Neural cell (in vitro differentiated cells): ENCODE measurements at regions not wholly inside any gene's neighbourhood (a gene's known extent, or its start where the extent isn't known, plus 50 kb on each side); places are given as distances from the start of the nearest gene placed in this dataset.

Source experiments
- H2AFZ ChIP-seq: fragments of 200-600, 300-800 bp; sonication (generic), shearing (Covaris generic); 2 replicates; pipeline ENCODE4 v1.6.0; 2014; ENCODE audit warnings: low read depth, mild to moderate bottlenecking, antibody characterized with exemption, low read length, moderate library complexity
- H3F3A ChIP-seq: fragments of 200-600 bp; shearing (Covaris generic); 2 replicates; pipeline ENCODE4 v1.6.1; 2016; ENCODE audit warnings: mild to moderate bottlenecking, moderate library complexity, mixed read lengths, antibody characterized with exemption, low read length; ENCODE audit not compliant: insufficient read depth, poor library complexity, severe bottlenecking
- H3K27ac ChIP-seq: fragments of 200-600, 300-800 bp; sonication (generic), shearing (Covaris generic); 2 replicates; pipeline ENCODE4 v1.5.1; 2014; ENCODE audit warnings: mild to moderate bottlenecking, low read length, moderate library complexity
- H3K27me3 ChIP-seq: fragments of 300-800, 200-600 bp; sonication (generic), shearing (Covaris generic); 2 replicates; pipeline ENCODE4 v1.6.0; 2014; ENCODE audit warnings: mild to moderate bottlenecking, low read depth, low read length, moderate library complexity; ENCODE audit not compliant: insufficient read depth
- H3K36me3 ChIP-seq: fragments of 300-800, 200-600 bp; sonication (generic), shearing (Covaris generic); 2 replicates; pipeline ENCODE4 v1.5.1; 2014; ENCODE audit warnings: mild to moderate bottlenecking, antibody characterized with exemption, low read length, moderate library complexity; ENCODE audit not compliant: insufficient read depth
- H3K4me2 ChIP-seq: fragments of 300-800, 200-600 bp; sonication (generic), shearing (Covaris generic); 2 replicates; pipeline ENCODE4 v1.6.0; 2014; ENCODE audit warnings: mild to moderate bottlenecking, low read length
- H3K4me3 ChIP-seq: fragments of 300-800, 200-600 bp; sonication (generic), shearing (Covaris generic); 2 replicates; pipeline ENCODE4 v1.5.1; 2014; ENCODE audit warnings: mild to moderate bottlenecking, low read length, moderate library complexity
- H3K79me2 ChIP-seq: fragments of 200-600 bp; shearing (Covaris generic); replicated peaks from 2 replicates; pipeline ENCODE4 v1.6.0; 2014; ENCODE audit warnings: mild to moderate bottlenecking, low read length, moderate library complexity; ENCODE audit not compliant: insufficient read depth
- H3K9ac ChIP-seq: fragments of 300-800, 200-600 bp; sonication (generic), shearing (Covaris generic); 2 replicates; pipeline ENCODE4 v1.6.1; 2016; ENCODE audit warnings: mild to moderate bottlenecking, low read length, mixed read lengths
- H3K9me2 ChIP-seq: fragments of 200-600 bp; shearing (Covaris generic); 2 replicates; pipeline ENCODE4 v1.6.1; 2016; ENCODE audit warnings: mild to moderate bottlenecking, low read length, mixed read lengths; ENCODE audit not compliant: insufficient read depth
- H3K9me3 ChIP-seq: fragments of 200-600, 300-800 bp; sonication (generic), shearing (Covaris generic); 2 replicates; pipeline ENCODE4 v1.6.1; 2016; ENCODE audit warnings: mild to moderate bottlenecking, mixed run types, low read length, moderate library complexity, mixed read lengths
- H4K20me1 ChIP-seq: fragments of 200-600 bp; shearing (Covaris generic); 2 replicates; pipeline ENCODE4 v1.6.1; 2016; ENCODE audit warnings: mild to moderate bottlenecking, mixed run types; ENCODE audit not compliant: insufficient read depth
- EP300 ChIP-seq: fragments of 450-650 bp; conservative IDR thresholded peaks from 2 replicates; pipeline ENCODE4 v1.6.1; 2014; ENCODE audit warnings: antibody characterized with exemption, mild to moderate bottlenecking, moderate library complexity; ENCODE audit not compliant: poor library complexity, severe bottlenecking
- EZH2 ChIP-seq: fragments of 200-600, 300-800 bp; shearing (Covaris generic), sonication (generic); IDR thresholded peaks from 2 replicates; pipeline ENCODE4 v1.6.1; 2014; ENCODE audit warnings: antibody characterized with exemption, low read length, borderline replicate concordance, mild to moderate bottlenecking; ENCODE audit not compliant: insufficient read depth, poor library complexity, severe bottlenecking
- MXI1 ChIP-seq: fragments of 450-650 bp; conservative IDR thresholded peaks from 2 replicates; pipeline ENCODE4 v1.6.1; 2014; ENCODE audit warnings: antibody characterized with exemption, mild to moderate bottlenecking; ENCODE audit not compliant: poor library complexity, severe bottlenecking
- POLR2AphosphoS5 ChIP-seq: IDR thresholded peaks from 2 replicates; pipeline ENCODE4 v1.6.1; 2012
- RAD21 ChIP-seq: fragments of 450-650 bp; conservative IDR thresholded peaks from 2 replicates; pipeline ENCODE4 v1.6.1; 2014; ENCODE audit warnings: antibody characterized with exemption, mild to moderate bottlenecking, moderate library complexity
- SMC3 ChIP-seq: fragments of 450-650 bp; conservative IDR thresholded peaks from 2 replicates; pipeline ENCODE4 v1.6.1; 2014; ENCODE audit warnings: antibody characterized with exemption, mild to moderate bottlenecking, moderate library complexity; ENCODE audit not compliant: poor library complexity
- TAF1 ChIP-seq: IDR thresholded peaks from 2 replicates; pipeline ENCODE4 v1.6.1; 2012; ENCODE audit warnings: low read depth
- TF ChIP-seq, protein P1 (sequence below): IDR thresholded peaks from 2 replicates; pipeline ENCODE4 v1.6.1; 2012; ENCODE audit warnings: borderline replicate concordance
- TF ChIP-seq, protein P2 (sequence below): fragments of 450-650 bp; IDR thresholded peaks from 2 replicates; pipeline ENCODE4 v1.5.1; 2014; ENCODE audit warnings: antibody characterized with exemption, mild to moderate bottlenecking, moderate library complexity; ENCODE audit not compliant: poor library complexity, severe bottlenecking

DNA sequence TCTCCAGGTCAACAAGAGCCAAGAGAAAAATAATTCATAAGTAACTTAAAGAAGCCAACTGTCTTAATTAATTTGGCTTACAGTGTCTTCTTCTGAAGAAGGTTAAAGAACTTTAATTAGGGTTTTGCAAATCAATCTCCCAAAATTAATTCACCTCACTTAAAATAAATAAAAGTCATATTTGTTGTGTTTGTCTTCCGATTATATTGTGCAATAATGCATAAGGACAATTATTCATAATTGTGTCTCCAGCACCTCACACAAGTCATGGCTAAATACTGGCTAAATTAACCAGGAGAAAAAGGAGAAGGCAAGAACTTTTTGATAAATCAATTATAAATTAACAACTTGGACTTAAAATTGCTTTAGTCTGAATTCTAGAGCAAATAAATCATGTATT lies 899.0 kb upstream of the NR2F2 start:
- Histone ChIP-seq H2AFZ (no peak overlapping the region), H3K9me2 (no peaks in the 10 kb centered on the region), H4K20me1 (no peaks in the 10 kb centered on the region), H3K27me3 (no peaks in the 10 kb centered on the region), H3K4me3 (no peak overlapping the region), H3K27ac (no peak overlapping the region), H3F3A (no peaks in the 10 kb centered on the region), H3K9me3 (no peaks in the 10 kb centered on the region), H3K79me2 (no peaks in the 10 kb centered on the region), H3K9ac (no peak overlapping the region), H3K36me3 (no peaks in the 10 kb centered on the region), H3K4me2 (no peak overlapping the region)
- TF ChIP-seq EZH2 (no peak), SMC3 (no peak), POLR2AphosphoS5 (no peak), EP300 (no peak)
- TF ChIP-seq, protein P1, sequence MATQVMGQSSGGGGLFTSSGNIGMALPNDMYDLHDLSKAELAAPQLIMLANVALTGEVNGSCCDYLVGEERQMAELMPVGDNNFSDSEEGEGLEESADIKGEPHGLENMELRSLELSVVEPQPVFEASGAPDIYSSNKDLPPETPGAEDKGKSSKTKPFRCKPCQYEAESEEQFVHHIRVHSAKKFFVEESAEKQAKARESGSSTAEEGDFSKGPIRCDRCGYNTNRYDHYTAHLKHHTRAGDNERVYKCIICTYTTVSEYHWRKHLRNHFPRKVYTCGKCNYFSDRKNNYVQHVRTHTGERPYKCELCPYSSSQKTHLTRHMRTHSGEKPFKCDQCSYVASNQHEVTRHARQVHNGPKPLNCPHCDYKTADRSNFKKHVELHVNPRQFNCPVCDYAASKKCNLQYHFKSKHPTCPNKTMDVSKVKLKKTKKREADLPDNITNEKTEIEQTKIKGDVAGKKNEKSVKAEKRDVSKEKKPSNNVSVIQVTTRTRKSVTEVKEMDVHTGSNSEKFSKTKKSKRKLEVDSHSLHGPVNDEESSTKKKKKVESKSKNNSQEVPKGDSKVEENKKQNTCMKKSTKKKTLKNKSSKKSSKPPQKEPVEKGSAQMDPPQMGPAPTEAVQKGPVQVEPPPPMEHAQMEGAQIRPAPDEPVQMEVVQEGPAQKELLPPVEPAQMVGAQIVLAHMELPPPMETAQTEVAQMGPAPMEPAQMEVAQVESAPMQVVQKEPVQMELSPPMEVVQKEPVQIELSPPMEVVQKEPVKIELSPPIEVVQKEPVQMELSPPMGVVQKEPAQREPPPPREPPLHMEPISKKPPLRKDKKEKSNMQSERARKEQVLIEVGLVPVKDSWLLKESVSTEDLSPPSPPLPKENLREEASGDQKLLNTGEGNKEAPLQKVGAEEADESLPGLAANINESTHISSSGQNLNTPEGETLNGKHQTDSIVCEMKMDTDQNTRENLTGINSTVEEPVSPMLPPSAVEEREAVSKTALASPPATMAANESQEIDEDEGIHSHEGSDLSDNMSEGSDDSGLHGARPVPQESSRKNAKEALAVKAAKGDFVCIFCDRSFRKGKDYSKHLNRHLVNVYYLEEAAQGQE: no peak

DNA sequence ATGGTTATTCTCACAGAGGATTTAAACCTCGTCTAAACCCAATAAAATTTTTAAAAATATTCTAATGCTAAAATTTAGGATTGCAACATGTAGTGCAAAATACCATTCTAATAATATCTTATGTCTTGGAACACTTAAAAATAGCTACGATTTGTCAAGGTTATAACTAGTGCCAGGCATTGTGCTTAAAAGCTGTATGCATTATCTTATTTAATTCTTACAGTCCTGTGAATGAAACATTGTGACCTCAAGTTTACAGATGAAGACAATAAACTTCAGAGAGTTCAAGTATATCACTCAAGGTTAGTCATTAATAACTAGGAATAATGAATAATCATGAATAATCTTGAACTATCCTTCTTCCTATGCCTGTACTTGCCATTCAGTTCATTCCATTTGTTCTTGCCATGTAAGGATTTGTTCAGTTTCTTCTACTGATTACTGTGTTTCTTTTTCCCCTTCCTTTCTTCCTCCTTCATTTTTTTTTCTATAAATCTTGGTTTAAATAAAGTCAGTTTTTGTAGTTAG lies 897.6 kb upstream of the NR2F2 start:
- H3K4me2 ChIP-seq: no peak overlapping the region
- H3K27me3 ChIP-seq: no peaks in the 10 kb centered on the region
- no peaks in the 10 kb centered on the region for H3K9me2 ChIP-seq
- H3K4me3 ChIP-seq: no peak overlapping the region
- no peaks in the 10 kb centered on the region for H3K9me3 ChIP-seq
- no peak overlapping the region for H3K27ac ChIP-seq
- H3K79me2 ChIP-seq: no peaks in the 10 kb centered on the region
- TF ChIP-seq TAF1: no peak
- TF ChIP-seq EP300: no peak
- TF ChIP-seq POLR2AphosphoS5: no peak
- TF ChIP-seq, protein P2, sequence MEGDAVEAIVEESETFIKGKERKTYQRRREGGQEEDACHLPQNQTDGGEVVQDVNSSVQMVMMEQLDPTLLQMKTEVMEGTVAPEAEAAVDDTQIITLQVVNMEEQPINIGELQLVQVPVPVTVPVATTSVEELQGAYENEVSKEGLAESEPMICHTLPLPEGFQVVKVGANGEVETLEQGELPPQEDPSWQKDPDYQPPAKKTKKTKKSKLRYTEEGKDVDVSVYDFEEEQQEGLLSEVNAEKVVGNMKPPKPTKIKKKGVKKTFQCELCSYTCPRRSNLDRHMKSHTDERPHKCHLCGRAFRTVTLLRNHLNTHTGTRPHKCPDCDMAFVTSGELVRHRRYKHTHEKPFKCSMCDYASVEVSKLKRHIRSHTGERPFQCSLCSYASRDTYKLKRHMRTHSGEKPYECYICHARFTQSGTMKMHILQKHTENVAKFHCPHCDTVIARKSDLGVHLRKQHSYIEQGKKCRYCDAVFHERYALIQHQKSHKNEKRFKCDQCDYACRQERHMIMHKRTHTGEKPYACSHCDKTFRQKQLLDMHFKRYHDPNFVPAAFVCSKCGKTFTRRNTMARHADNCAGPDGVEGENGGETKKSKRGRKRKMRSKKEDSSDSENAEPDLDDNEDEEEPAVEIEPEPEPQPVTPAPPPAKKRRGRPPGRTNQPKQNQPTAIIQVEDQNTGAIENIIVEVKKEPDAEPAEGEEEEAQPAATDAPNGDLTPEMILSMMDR: no peak
- TF ChIP-seq EZH2: no peak
- no peak for TF ChIP-seq RAD21
- no peak for TF ChIP-seq SMC3
- TF ChIP-seq, protein P1: no peak
- no peak for TF ChIP-seq MXI1
- no peaks in the 10 kb centered on the region for H3K36me3 ChIP-seq
- no peak overlapping the region for H3K9ac ChIP-seq
- no peak overlapping the region for H2AFZ ChIP-seq
- no peaks in the 10 kb centered on the region for H4K20me1 ChIP-seq
- H3F3A ChIP-seq: no peaks in the 10 kb centered on the region
